CD4-positive, alpha-beta T cell treated with Interleukin-2 at 100 ng/mL for 4 hours (primary cell): ENCODE measurements at regions not wholly inside any gene's neighbourhood (a gene's known extent, or its start where the extent isn't known, plus 50 kb on each side); places are given as distances from the start of the nearest gene placed in this dataset.
A peak's percentile ranks its signal among the peaks of the same experiment; 100 is the strongest.
"Not testable (repeated sequence)": the region's sequence is repeated elsewhere in the genome, so short reads cannot be mapped to it uniquely, and the experiment has no call there.

Experiments
- DNase-seq: peaks from one replicate; pipeline ENCODE4 v3.0.0-alpha.2; 2020; ENCODE audit warnings: low spot score

GRCh38 chr7:16933296-16934279 lies 51.8 kb upstream of the AGR3 start:
- DNase-seq: peak; percentile 22

GRCh38 chr7:16934722-16935340 lies 53.0 kb upstream of the AGR3 start:
- DNase-seq: no peak

GRCh38 chr7:16935341-16935735 lies 53.6 kb upstream of the AGR3 start:
- no peak for DNase-seq

GRCh38 chr7:16936626-16937422 lies 55.0 kb upstream of the AGR3 start:
- DNase-seq: no peak

DNA sequence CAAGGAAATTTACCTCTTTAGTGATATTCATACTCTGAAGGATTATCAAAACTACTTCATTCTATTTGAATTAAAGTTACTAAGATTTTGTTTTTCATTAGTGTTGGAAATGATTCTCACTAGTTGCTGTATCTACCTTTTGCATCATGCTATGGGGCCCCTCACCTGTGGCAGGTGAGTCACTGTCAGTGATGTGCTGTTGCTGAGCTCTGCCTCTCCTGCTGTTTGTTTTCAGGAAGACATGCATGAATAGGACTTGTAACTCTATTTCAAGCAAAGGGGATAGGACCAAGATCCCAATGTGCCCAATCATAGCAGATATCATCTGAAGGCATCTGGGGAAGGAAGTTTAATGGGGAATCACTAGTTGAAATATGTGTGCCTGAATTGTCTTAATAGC lies 57.4 kb upstream of the AGR3 start:
- DNase-seq: no peak

DNA sequence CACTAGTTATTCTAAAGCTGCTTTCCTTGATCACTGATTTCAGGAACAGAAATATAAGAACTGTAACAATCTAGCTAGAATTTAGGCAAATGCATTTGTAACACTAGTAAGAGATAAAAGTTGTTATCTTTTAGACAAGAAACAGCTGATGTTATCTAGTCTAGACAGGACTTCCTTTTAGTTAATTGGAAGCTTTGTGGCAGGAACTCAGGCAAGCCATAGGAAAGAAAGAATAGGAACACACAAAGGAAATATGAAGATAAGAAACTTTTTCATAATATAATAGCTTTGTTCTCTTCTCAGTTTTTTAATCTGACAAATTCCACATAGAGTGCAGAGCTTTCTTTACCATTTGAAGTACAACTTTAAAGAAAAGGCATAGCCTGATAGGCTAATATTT lies 59.0 kb upstream of the AGR3 start:
- DNase-seq: no peak

GRCh38 chr7:16942929-16943509 lies 61.2 kb upstream of the AGR3 start:
- DNase-seq: no peak

- DNase-seq: no peak
Observed at GRCh38 chr7:16944936-16945335, 63.2 kb upstream of the AGR3 start.

DNA sequence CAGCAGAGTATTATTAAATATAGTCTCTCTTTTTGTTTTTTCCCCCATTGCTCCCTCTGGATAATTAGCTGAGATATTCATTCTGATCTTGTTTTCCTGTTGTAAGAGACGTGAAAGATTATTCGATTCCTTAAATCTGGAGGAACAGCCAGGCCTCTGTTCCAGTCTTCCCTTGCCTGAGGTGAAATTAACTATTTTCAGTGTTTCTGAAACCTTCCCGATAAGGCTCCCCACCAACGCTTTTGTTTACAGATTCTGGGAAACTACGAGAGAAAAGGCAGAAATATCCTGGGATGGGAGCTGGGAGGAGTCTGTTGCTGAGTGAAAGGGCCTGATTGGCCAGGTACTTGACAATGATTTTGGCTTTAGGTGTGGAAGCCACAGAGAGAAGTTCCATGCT lies 63.6 kb upstream of the AGR3 start:
- DNase-seq: no peak

GRCh38 chr7:16948110-16948509 lies 66.3 kb upstream of the AGR3 start:
- not testable (repeated sequence) for DNase-seq

- DNase-seq: no peak
Observed at GRCh38 chr7:16951483-16952080, 69.8 kb upstream of the AGR3 start.

- no peak for DNase-seq
Observed at GRCh38 chr7:16954321-16954720, 72.5 kb upstream of the AGR3 start.

GRCh38 chr7:16958724-16959123 lies 76.9 kb upstream of the AGR3 start:
- no peak for DNase-seq

GRCh38 chr7:16960337-16960965 lies 78.7 kb upstream of the AGR3 start:
- DNase-seq: no peak

- no peak for DNase-seq
Observed at GRCh38 chr7:16961641-16962040, 79.9 kb upstream of the AGR3 start.

GRCh38 chr7:16963044-16963443 lies 81.3 kb upstream of the AGR3 start:
- no peak for DNase-seq

DNA sequence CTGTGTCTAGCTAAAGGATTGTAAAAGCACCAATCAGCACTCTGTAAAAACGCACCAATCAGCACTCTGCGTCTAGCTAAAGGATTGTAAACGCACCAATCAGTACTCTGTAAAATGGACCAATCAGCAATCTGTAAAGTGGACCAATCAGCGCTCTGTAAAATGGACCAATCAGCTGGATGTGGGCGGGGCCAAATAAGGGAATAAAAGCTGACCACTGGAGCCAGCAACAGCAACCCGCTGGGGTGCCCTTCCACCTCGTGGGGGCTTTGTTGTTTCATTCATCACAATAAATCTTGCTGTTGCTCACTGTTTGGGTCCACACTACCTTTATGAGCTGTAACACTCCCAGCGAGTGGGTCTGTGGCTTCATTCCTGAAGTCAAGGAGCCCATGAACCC lies 83.9 kb upstream of the AGR3 start:
- DNase-seq: not testable (repeated sequence)

DNA sequence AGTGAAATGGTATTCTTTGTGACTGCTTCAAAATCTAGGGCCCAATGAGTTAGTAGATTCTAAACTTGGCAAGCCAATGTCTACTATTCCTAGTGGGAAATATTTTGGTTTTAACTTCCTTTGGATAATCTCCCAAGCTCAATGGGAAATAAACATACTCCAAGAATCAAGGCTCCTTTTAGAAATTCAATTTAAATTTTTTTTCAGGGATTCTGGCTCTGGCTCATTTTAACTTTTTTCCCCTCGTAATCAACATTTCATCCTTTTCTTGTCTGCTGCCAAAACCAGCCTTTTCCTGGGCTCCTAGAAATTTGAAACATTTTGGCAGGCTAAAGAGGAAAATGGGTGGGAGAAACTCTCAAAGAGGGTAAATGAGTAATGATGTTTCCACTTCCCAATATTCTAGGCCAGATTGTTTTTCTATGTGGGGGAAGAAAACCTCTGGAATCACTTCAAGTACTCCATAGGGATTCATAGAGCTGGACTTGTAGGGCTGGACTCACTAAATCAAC lies 85.6 kb upstream of the AGR3 start:
- DNase-seq: no peak

DNA sequence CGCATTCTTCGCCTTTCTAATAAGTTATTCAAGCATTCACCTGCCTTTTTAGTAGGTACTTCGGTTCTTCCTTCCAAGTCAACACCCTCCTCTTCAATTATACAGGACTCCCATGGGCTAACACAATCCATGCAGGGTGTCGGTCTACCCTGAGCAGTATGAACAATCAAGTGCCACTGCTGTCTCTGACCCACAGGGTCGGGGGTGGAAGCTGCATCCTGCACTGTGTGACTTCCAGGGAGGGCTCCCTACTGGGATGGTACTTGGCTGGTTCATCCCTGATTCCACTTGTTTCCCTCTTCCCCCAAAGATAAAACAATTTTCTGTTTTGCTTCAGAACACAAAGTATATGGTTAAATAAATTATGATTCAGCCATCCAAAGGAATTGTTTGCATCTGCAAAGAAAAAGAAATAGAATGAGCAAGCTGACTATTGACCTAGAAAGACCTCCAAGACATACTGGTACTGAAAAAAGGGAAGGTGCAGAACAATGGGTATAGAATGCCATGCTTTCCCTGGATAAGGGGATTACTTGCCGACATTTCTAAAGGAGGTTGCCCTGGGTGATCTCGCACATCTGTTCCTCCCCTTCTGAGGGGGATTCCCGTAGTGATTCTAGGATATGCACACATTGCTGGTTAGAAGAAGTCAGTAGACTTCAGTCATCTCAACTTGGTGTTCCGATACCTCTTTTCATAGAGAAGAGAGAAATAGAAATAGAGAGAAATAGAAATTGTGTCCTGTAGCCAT lies 89.1 kb upstream of the AGR3 start:
- DNase-seq: no peak

DNA sequence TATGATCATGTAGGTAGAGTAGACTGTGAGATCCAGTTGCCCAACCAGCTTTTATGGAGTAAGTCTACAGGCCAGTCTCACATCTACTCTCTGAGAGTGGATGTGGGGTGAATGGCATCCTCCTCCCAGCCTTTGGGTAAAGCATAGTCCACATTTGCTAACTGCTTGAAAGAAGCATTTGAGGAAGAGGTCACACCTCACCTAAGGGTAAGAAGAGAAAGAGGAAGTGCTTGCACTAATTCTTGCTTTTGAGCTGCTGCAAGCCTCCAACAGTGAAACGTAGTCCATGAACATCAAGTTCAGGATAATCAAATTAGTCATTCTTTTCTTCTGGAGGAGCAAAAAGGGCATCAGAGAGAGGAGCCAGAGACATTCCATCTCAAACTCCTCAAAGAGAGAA lies 93.9 kb upstream of the AGR3 start:
- DNase-seq: no peak
